OCI-LY1 (cell line): ENCODE measurements at regions not wholly inside any gene's neighbourhood (a gene's known extent, or its start where the extent isn't known, plus 50 kb on each side); places are given as distances from the start of the nearest gene placed in this dataset.

ENCODE experiments used
- EZH2 ChIP-seq: fragments of 200-600 bp; sonication (generic), shearing (Covaris generic); IDR thresholded peaks from 2 replicates; pipeline ENCODE4 v1.8.0; 2017; ENCODE audit warnings: borderline replicate concordance, mixed run types, mild to moderate bottlenecking, antibody characterized with exemption, low read length, moderate library complexity, mixed read lengths
- TF ChIP-seq, protein P1 (sequence below): fragments of 200-600 bp; sonication (generic), shearing (Covaris generic); IDR thresholded peaks from 2 replicates; pipeline ENCODE4 v1.5.1; 2017; ENCODE audit warnings: mild to moderate bottlenecking, antibody characterized with exemption, low read length, moderate library complexity, mixed read lengths

DNA sequence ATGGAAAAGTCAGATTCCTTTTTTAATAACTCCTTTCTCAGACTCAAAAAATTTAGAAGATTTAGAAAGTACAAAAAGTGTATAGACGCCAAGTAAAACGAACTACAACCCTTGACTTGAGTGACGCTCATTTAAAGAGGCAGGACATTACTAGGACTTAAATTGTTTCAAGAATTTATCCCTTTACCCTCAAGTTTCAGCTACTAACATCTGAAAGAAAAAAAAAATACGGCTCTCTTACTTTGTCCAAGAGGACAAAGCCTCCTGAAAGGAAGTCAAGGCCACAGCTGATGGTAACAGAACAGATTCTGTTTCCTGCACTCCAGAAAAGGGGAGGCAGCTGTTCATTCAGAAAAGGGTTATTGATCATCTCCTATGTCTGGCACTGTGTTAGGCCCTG, 57.6 kb upstream of the PKDCC start:
- TF ChIP-seq, protein P1, sequence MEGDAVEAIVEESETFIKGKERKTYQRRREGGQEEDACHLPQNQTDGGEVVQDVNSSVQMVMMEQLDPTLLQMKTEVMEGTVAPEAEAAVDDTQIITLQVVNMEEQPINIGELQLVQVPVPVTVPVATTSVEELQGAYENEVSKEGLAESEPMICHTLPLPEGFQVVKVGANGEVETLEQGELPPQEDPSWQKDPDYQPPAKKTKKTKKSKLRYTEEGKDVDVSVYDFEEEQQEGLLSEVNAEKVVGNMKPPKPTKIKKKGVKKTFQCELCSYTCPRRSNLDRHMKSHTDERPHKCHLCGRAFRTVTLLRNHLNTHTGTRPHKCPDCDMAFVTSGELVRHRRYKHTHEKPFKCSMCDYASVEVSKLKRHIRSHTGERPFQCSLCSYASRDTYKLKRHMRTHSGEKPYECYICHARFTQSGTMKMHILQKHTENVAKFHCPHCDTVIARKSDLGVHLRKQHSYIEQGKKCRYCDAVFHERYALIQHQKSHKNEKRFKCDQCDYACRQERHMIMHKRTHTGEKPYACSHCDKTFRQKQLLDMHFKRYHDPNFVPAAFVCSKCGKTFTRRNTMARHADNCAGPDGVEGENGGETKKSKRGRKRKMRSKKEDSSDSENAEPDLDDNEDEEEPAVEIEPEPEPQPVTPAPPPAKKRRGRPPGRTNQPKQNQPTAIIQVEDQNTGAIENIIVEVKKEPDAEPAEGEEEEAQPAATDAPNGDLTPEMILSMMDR: no peak
- TF ChIP-seq EZH2: no peak
